ENCODE measurements at regions not wholly inside any gene's neighbourhood (a gene's known extent, or its start where the extent isn't known, plus 50 kb on each side); places are given as distances from the start of the nearest gene placed in this dataset.

GRCh38 chr7:52074912-52075311, 758.3 kb upstream of the COBL start:
- Mint-ChIP-seq H3K4me1 (no peaks in the 10 kb centered on the region), H3K9me3 (ENCODE audit: low read depth) (peaks cover 23% of the 10 kb centered on the region), H3K27me3 (no peaks in the 10 kb centered on the region), H3K36me3 (no peaks in the 10 kb centered on the region), H3K4me3 (no peak overlapping the region), H3K27ac (no peak overlapping the region)
- DNase-seq (no peak), ATAC-seq (no peak)
- CTCF ChIA-PET, result no interaction called here

- H3K4me1 Mint-ChIP-seq, result no peaks in the 10 kb centered on the region
- no peak overlapping the region for H3K4me3 Mint-ChIP-seq
- ATAC-seq (no peak), DNase-seq (no peak)
- H3K9me3 Mint-ChIP-seq (ENCODE audit: low read depth), result peaks cover 20% of the 10 kb centered on the region
- H3K27ac Mint-ChIP-seq, result no peak overlapping the region
- no peaks in the 10 kb centered on the region for H3K27me3 Mint-ChIP-seq
- CTCF ChIA-PET, result no interaction called here
- no peaks in the 10 kb centered on the region for H3K36me3 Mint-ChIP-seq
Measured at GRCh38 chr7:52074071-52074470, 757.5 kb upstream of the COBL start.

- CTCF ChIA-PET, result no interaction called here
- Mint-ChIP-seq H3K36me3 (no peaks in the 10 kb centered on the region), H3K4me3 (no peak overlapping the region), H3K27ac (no peak overlapping the region), H3K9me3 (ENCODE audit: low read depth) (peaks cover 16% of the 10 kb centered on the region), H3K27me3 (no peaks in the 10 kb centered on the region), H3K4me1 (no peaks in the 10 kb centered on the region)
- ATAC-seq (no peak), DNase-seq (no peak)
Measured at GRCh38 chr7:52071744-52072143, 755.1 kb upstream of the COBL start.

- Mint-ChIP-seq H3K4me1 (no peaks in the 10 kb centered on the region), H3K4me3 (no peak overlapping the region), H3K9me3 (ENCODE audit: low read depth) (peaks cover 15% of the 10 kb centered on the region), H3K27ac (no peak overlapping the region), H3K27me3 (no peaks in the 10 kb centered on the region), H3K36me3 (no peaks in the 10 kb centered on the region)
- no peak for DNase-seq
- CTCF ChIA-PET, result no interaction called here
- ATAC-seq, result no peak
Measured at GRCh38 chr7:52064493-52064892, 747.9 kb upstream of the COBL start.

- no peak overlapping the region for H3K4me3 Mint-ChIP-seq
- H3K9me3 Mint-ChIP-seq (ENCODE audit: low read depth), result peaks cover 16% of the 10 kb centered on the region
- ATAC-seq, result no peak
- CTCF ChIA-PET, result no interaction called here
- no peak overlapping the region for H3K27ac Mint-ChIP-seq
- no peaks in the 10 kb centered on the region for H3K4me1 Mint-ChIP-seq
- no peaks in the 10 kb centered on the region for H3K27me3 Mint-ChIP-seq
- no peaks in the 10 kb centered on the region for H3K36me3 Mint-ChIP-seq
- DNase-seq, result no peak
Measured at GRCh38 chr7:52061666-52062065, 745.1 kb upstream of the COBL start.

GRCh38 chr7:52053525-52053924, 736.9 kb upstream of the COBL start:
- DNase-seq (no peak), ATAC-seq (no peak)
- Mint-ChIP-seq H3K4me1 (no peaks in the 10 kb centered on the region), H3K36me3 (no peaks in the 10 kb centered on the region), H3K9me3 (ENCODE audit: low read depth) (peaks cover 15% of the 10 kb centered on the region), H3K27me3 (no peaks in the 10 kb centered on the region), H3K4me3 (no peak overlapping the region), H3K27ac (no peak overlapping the region)
- CTCF ChIA-PET, result no interaction called here

- Mint-ChIP-seq H3K36me3 (no peaks in the 10 kb centered on the region), H3K4me1 (no peaks in the 10 kb centered on the region), H3K27ac (no peak overlapping the region), H3K9me3 (ENCODE audit: low read depth) (peaks cover 7% of the 10 kb centered on the region), H3K4me3 (no peak overlapping the region), H3K27me3 (no peaks in the 10 kb centered on the region)
- CTCF ChIA-PET, result no interaction called here
- DNase-seq, result no peak
- ATAC-seq, result no peak
Measured at GRCh38 chr7:52030722-52031121, 714.1 kb upstream of the COBL start.

GRCh38 chr7:52026140-52026539, 709.5 kb upstream of the COBL start:
- no peak for DNase-seq
- CTCF ChIA-PET, result no interaction called here
- H3K9me3 Mint-ChIP-seq (ENCODE audit: low read depth), result peaks cover 6% of the 10 kb centered on the region
- no peak overlapping the region for H3K27ac Mint-ChIP-seq
- H3K4me3 Mint-ChIP-seq, result no peak overlapping the region
- no peak for ATAC-seq
- H3K4me1 Mint-ChIP-seq, result no peaks in the 10 kb centered on the region
- no peaks in the 10 kb centered on the region for H3K36me3 Mint-ChIP-seq
- no peaks in the 10 kb centered on the region for H3K27me3 Mint-ChIP-seq

- CTCF ChIA-PET, result no interaction called here
- Mint-ChIP-seq H3K27me3 (no peaks in the 10 kb centered on the region), H3K36me3 (no peaks in the 10 kb centered on the region), H3K4me1 (no peaks in the 10 kb centered on the region), H3K4me3 (no peak overlapping the region), H3K27ac (no peak overlapping the region), H3K9me3 (ENCODE audit: low read depth) (peaks cover 6% of the 10 kb centered on the region)
- DNase-seq, result no peak
- no peak for ATAC-seq
Measured at GRCh38 chr7:52021343-52021742, 704.7 kb upstream of the COBL start.

- H3K4me1 Mint-ChIP-seq, result no peaks in the 10 kb centered on the region
- no peak overlapping the region for H3K27ac Mint-ChIP-seq
- ATAC-seq (no peak), DNase-seq (no peak)
- no peaks in the 10 kb centered on the region for H3K36me3 Mint-ChIP-seq
- CTCF ChIA-PET, result no interaction called here
- peaks cover 6% of the 10 kb centered on the region for H3K9me3 Mint-ChIP-seq (ENCODE audit: low read depth)
- no peaks in the 10 kb centered on the region for H3K27me3 Mint-ChIP-seq
- H3K4me3 Mint-ChIP-seq, result no peak overlapping the region
Measured at GRCh38 chr7:52018680-52019054, 702.1 kb upstream of the COBL start.

GRCh38 chr7:52017802-52018679, 701.4 kb upstream of the COBL start:
- peaks cover 6% of the 10 kb centered on the region for H3K9me3 Mint-ChIP-seq (ENCODE audit: low read depth)
- DNase-seq, result no peak
- H3K27ac Mint-ChIP-seq, result no peak overlapping the region
- CTCF ChIA-PET, result no interaction called here
- no peaks in the 10 kb centered on the region for H3K36me3 Mint-ChIP-seq
- H3K4me1 Mint-ChIP-seq, result no peaks in the 10 kb centered on the region
- ATAC-seq, result no peak
- no peaks in the 10 kb centered on the region for H3K27me3 Mint-ChIP-seq
- H3K4me3 Mint-ChIP-seq, result no peak overlapping the region

GRCh38 chr7:52009181-52009580, 692.6 kb upstream of the COBL start:
- no peak for DNase-seq
- Mint-ChIP-seq H3K36me3 (no peaks in the 10 kb centered on the region), H3K9me3 (ENCODE audit: low read depth) (peaks cover 10% of the 10 kb centered on the region), H3K4me3 (no peak overlapping the region), H3K27me3 (no peaks in the 10 kb centered on the region), H3K4me1 (no peaks in the 10 kb centered on the region), H3K27ac (no peak overlapping the region)
- no peak for ATAC-seq
- CTCF ChIA-PET, result no interaction called here

GRCh38 chr7:52006674-52007073, 690.1 kb upstream of the COBL start:
- no peaks in the 10 kb centered on the region for H3K4me1 Mint-ChIP-seq
- H3K36me3 Mint-ChIP-seq, result no peaks in the 10 kb centered on the region
- peaks cover 22% of the 10 kb centered on the region for H3K9me3 Mint-ChIP-seq (ENCODE audit: low read depth)
- CTCF ChIA-PET, result no interaction called here
- no peak overlapping the region for H3K27ac Mint-ChIP-seq
- no peak overlapping the region for H3K4me3 Mint-ChIP-seq
- DNase-seq (no peak), ATAC-seq (no peak)
- no peaks in the 10 kb centered on the region for H3K27me3 Mint-ChIP-seq

GRCh38 chr7:52005613-52006012, 689.0 kb upstream of the COBL start:
- no peaks in the 10 kb centered on the region for H3K36me3 Mint-ChIP-seq

More at GRCh38 chr7:52005613-52006012, 689.0 kb upstream of the COBL start:
- Mint-ChIP-seq H3K9me3 (ENCODE audit: low read depth) (peaks cover 19% of the 10 kb centered on the region), H3K27me3 (no peaks in the 10 kb centered on the region), H3K4me3 (no peak overlapping the region), H3K27ac (no peak overlapping the region), H3K4me1 (no peaks in the 10 kb centered on the region)
- ATAC-seq (no peak), DNase-seq (no peak)
- CTCF ChIA-PET, result no interaction called here

Data from activated CD8-positive, alpha-beta memory T cell treated with anti-CD3 and anti-CD28 coated beads, Interleukin-2, amount 10 ng/mL, durations not matched to agents 7 days and 5 days (primary cell).